GM12891 (cell line): ENCODE measurements at regions not wholly inside any gene's neighbourhood (a gene's known extent, or its start where the extent isn't known, plus 50 kb on each side); places are given as distances from the start of the nearest gene placed in this dataset.

ENCODE experiments used
- DNase-seq: peaks from one replicate; pipeline ENCODE4 v3.0.0; 2011; ENCODE audit warnings: low spot score; ENCODE audit not compliant: insufficient read length
- FAIRE-seq: peaks from 2 replicates; lab custom pipeline; 2011; peaks lifted over from hg19 to GRCh38; lab: Jason Lieb, UNC
- PAX5 ChIP-seq: IDR thresholded peaks from 2 replicates; pipeline ENCODE4 v1.6.1; 2011; ENCODE audit warnings: low read length, moderate library complexity, mild to moderate bottlenecking; ENCODE audit not compliant: insufficient read depth, severe bottlenecking
- POLR2A ChIP-seq: IDR thresholded peaks from 2 replicates; pipeline ENCODE4 v1.6.1; 2011; ENCODE audit warnings: low read depth, low read length, control low read depth
- POLR2AphosphoS5 ChIP-seq: IDR thresholded peaks from 2 replicates; pipeline ENCODE4 v1.6.1; 2011; ENCODE audit warnings: low read depth, low read length, control low read depth
- POU2F2 ChIP-seq: IDR thresholded peaks from 2 replicates; pipeline ENCODE4 v1.6.1; 2011; ENCODE audit warnings: low read depth, mild to moderate bottlenecking, control low read depth, low read length, moderate library complexity
- SPI1 ChIP-seq: IDR thresholded peaks from 2 replicates; pipeline ENCODE4 v1.6.1; 2011; ENCODE audit warnings: low read depth, low read length, control low read depth
- TAF1 ChIP-seq: IDR thresholded peaks from 2 replicates; pipeline ENCODE4 v1.6.1; 2011; ENCODE audit warnings: low read depth, low read length, control low read depth

- no peak for FAIRE-seq
- DNase-seq, result no peak
- TF ChIP-seq SPI1 (0 out of 2 replicates have a peak, but pooled peaks have one; percentile 22), POU2F2 (no peak)
These were observed 304.3 kb upstream of the KITLG start for GRCh38 chr12:88884600-88884999.

GRCh38 chr12:88882662-88883061 lies 302.4 kb upstream of the KITLG start:
- DNase-seq (no peak), FAIRE-seq (no peak)
- no peak for TF ChIP-seq PAX5

GRCh38 chr12:88880051-88880450 lies 299.8 kb upstream of the KITLG start:
- TF ChIP-seq PAX5, result no peak
- TF ChIP-seq POLR2AphosphoS5, result no peak
- TF ChIP-seq TAF1, result no peak
- no peak for TF ChIP-seq POLR2A
- no peak for TF ChIP-seq POU2F2
- no peak for TF ChIP-seq SPI1
- no peak for DNase-seq
- FAIRE-seq, result no peak

GRCh38 chr12:88878295-88878694 lies 298.0 kb upstream of the KITLG start:
- no peak for TF ChIP-seq POU2F2
- DNase-seq (no peak), FAIRE-seq (no peak)

DNA sequence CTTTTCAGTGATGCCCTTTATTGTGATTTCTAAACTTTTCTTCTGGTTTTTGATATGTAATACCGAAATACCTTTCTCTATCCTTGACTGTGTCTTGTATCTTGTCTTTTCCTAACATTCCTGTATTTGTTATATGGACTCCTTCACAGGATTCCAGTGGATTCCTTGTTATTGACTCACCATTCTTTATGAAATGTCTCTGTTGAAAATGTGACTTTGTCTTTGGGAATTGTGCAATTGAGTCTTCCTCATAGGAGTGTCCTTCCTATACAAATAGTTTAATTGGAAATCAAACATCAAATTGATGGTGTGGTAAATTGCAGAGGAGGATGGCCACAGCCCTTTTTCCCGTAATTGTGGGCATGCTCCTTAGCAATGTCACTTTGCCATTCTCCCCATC lies 296.6 kb upstream of the KITLG start:
- no peak for TF ChIP-seq POU2F2
- no peak for TF ChIP-seq POLR2A
- no peak for TF ChIP-seq PAX5
- TF ChIP-seq POLR2AphosphoS5, result no peak
- TF ChIP-seq TAF1, result no peak
- TF ChIP-seq SPI1, result no peak
- DNase-seq, result no peak
- no peak for FAIRE-seq

DNA sequence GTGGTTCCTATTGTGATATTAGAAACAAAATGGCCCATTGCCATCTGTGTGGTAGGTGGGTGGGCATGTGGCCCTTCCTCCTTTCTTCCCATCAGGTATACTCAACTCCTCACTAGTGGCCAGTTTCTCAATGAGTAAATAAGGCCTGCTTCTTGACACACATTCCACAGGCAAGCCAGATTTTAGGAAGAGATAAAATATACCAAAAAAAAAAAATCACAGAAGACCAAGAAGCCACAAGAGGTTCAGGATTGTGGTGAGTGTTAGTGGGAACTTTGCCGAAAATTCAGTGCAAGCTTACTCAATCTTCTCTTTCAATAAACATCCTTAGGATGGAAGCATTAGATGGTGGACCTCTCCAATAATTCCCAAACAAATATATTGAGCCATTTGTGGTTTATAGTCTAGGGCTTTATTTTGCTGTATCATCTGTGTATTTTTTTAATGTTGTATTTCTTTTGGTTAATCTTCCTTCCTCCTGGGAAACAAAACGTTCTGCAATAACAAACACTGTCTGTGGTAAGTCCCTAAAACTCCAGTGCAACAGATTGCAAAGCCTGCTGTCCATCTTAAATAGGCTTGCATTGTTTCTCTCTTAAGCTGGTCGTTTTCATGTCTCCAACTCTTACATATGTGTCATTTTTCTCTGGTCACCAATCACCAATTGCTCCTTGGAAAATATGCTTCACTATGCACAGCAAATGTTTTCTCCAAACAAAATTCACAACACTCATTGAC lies 289.9 kb upstream of the KITLG start:
- TF ChIP-seq POU2F2 (no peak), TAF1 (no peak), SPI1 (no peak), POLR2A (no peak), PAX5 (no peak), POLR2AphosphoS5 (no peak)
- DNase-seq, result no peak
- FAIRE-seq, result no peak

DNA sequence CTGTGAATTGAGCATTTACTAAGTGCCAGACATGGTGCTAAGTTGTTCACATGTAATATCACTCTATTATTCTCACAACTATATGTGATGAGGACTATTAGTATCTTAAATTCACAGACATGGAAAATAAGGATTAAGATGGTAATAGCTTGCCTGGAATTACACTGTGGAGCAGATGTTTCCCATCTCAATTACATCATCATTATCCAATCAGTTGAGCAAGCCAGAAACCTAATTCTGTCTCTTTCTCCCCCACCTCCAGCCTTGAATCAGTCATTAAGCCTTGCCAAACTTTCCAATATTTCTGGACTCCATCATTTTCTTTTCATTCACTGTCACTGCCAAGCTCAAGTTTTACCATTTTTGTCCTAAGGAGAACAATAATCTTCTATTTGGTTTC lies 287.8 kb upstream of the KITLG start:
- DNase-seq (no peak), FAIRE-seq (no peak)
- no peak for TF ChIP-seq POLR2A
- TF ChIP-seq TAF1, result no peak
- no peak for TF ChIP-seq SPI1

DNA sequence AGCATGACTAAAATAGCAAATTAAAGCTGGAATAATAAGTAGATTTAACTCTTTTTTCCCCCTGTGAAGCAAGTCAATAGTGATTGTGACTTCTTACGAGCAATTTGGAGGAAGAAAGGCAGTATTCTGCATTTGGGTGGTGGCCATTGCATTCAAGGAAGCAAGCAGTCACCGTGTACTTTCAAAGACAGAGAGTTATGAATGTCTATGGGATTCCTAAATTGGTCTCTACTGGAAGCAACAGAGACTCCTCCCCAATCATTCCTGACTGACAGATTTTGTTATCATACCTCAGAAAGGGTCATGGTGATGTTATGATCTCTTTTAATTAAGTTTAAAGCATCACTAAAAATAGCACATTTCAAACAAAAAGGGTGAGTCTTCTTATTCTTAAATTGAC lies 287.2 kb upstream of the KITLG start:
- FAIRE-seq (no peak), DNase-seq (no peak)
- TF ChIP-seq PAX5 (no peak), POLR2A (no peak)

- TF ChIP-seq SPI1, result no peak
- no peak for TF ChIP-seq TAF1
- no peak for TF ChIP-seq PAX5
- no peak for TF ChIP-seq POLR2AphosphoS5
- no peak for TF ChIP-seq POLR2A
- no peak for TF ChIP-seq POU2F2
- FAIRE-seq, result no peak
- DNase-seq, result no peak
These were observed 286.6 kb upstream of the KITLG start for GRCh38 chr12:88866881-88867280.

- FAIRE-seq (no peak), DNase-seq (no peak)
- TF ChIP-seq POLR2A (no peak), PAX5 (no peak), POLR2AphosphoS5 (no peak), TAF1 (no peak), SPI1 (no peak), POU2F2 (no peak)
These were observed 285.3 kb upstream of the KITLG start for GRCh38 chr12:88865537-88865936.

GRCh38 chr12:88860851-88861250 lies 280.6 kb upstream of the KITLG start:
- FAIRE-seq, result no peak
- DNase-seq, result no peak
- TF ChIP-seq POLR2AphosphoS5, result no peak
- no peak for TF ChIP-seq POLR2A
- no peak for TF ChIP-seq PAX5
- no peak for TF ChIP-seq POU2F2
- no peak for TF ChIP-seq TAF1
- no peak for TF ChIP-seq SPI1
